Activated CD8-positive, alpha-beta T cell treated with anti-CD3 and anti-CD28 coated beads for 36 hours (primary cell): ENCODE measurements at regions not wholly inside any gene's neighbourhood (a gene's known extent, or its start where the extent isn't known, plus 50 kb on each side); places are given as distances from the start of the nearest gene placed in this dataset.

ENCODE experiments used
- ATAC-seq: fragments of 200-7000 bp; cut with Tn5 transposase; one replicate; pipeline ENCODE4 v1.10.0; 2021; ENCODE audit warnings: mild to moderate bottlenecking, moderate library complexity
- CTCF ChIA-PET: fragments of 350-600 bp; sonication (Branson Sonifier 250); formaldehyde crosslinking; loops from one replicate; lab custom pipeline; 2021; ENCODE audit warnings: antibody characterized with exemption; lab: Charles Lee
- POLR2A ChIA-PET: fragments of 350-600 bp; sonication (Branson Sonifier 250); formaldehyde crosslinking; loops from one replicate; lab custom pipeline; 2021; ENCODE audit warnings: antibody characterized with exemption; lab: Charles Lee
- DNase-seq: peaks from one replicate; pipeline ENCODE4 v3.0.0-alpha.2; 2020
- H3K27ac Mint-ChIP-seq: one replicate; pipeline ENCODE4 v1.8.0; 2021; ENCODE audit warnings: mild to moderate bottlenecking, mixed read lengths
- H3K27me3 Mint-ChIP-seq: one replicate; pipeline ENCODE4 v1.8.0; 2021; ENCODE audit warnings: mixed read lengths
- H3K36me3 Mint-ChIP-seq: one replicate; pipeline ENCODE4 v1.8.0; 2021; ENCODE audit warnings: low read depth, mixed read lengths
- H3K4me1 Mint-ChIP-seq: one replicate; pipeline ENCODE4 v1.8.0; 2021; ENCODE audit warnings: low read depth, mixed read lengths
- H3K4me3 Mint-ChIP-seq: one replicate; pipeline ENCODE4 v1.8.0; 2021; ENCODE audit warnings: mild to moderate bottlenecking, moderate library complexity, mixed read lengths
- H3K9me3 Mint-ChIP-seq: one replicate; pipeline ENCODE4 v1.8.0; 2021; ENCODE audit warnings: mixed read lengths
- intact Hi-C: fragments of 100-400 bp; cut with micrococcal nuclease; formaldehyde crosslinking; loops from one replicate; pipeline ENCODE4 v1.10.0; 2022
- TF ChIP-seq, protein P1 (sequence below): fragments of 200-600 bp; IDR thresholded peaks from one replicate; pipeline ENCODE4 v1.8.0; 2022; ENCODE audit warnings: antibody characterized with exemption, mild to moderate bottlenecking

GRCh38 chr14:21725250-21725649 is 51.6 kb upstream of the OR4E1 start:
- Mint-ChIP-seq H3K4me3 (no peak overlapping the region), H3K4me1 (peaks cover 6% of the 10 kb centered on the region), H3K27ac (no peak overlapping the region), H3K36me3 (no peaks in the 10 kb centered on the region), H3K9me3 (no peaks in the 10 kb centered on the region), H3K27me3 (peaks cover 24% of the 10 kb centered on the region)
- TF ChIP-seq, protein P1, sequence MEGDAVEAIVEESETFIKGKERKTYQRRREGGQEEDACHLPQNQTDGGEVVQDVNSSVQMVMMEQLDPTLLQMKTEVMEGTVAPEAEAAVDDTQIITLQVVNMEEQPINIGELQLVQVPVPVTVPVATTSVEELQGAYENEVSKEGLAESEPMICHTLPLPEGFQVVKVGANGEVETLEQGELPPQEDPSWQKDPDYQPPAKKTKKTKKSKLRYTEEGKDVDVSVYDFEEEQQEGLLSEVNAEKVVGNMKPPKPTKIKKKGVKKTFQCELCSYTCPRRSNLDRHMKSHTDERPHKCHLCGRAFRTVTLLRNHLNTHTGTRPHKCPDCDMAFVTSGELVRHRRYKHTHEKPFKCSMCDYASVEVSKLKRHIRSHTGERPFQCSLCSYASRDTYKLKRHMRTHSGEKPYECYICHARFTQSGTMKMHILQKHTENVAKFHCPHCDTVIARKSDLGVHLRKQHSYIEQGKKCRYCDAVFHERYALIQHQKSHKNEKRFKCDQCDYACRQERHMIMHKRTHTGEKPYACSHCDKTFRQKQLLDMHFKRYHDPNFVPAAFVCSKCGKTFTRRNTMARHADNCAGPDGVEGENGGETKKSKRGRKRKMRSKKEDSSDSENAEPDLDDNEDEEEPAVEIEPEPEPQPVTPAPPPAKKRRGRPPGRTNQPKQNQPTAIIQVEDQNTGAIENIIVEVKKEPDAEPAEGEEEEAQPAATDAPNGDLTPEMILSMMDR, result no peak
- DNase-seq, result no peak
- ChIA-PET POLR2A (no interaction called here), CTCF (interaction anchor here (1.5 to 6.5 kb wide), 2 partner anchors 9 to 16 kb away, joined by 8 to 83 read pairs; no protein-coding TSS in a partner anchor)
- ATAC-seq, result no peak
- intact Hi-C loops, result no loop called here

DNA sequence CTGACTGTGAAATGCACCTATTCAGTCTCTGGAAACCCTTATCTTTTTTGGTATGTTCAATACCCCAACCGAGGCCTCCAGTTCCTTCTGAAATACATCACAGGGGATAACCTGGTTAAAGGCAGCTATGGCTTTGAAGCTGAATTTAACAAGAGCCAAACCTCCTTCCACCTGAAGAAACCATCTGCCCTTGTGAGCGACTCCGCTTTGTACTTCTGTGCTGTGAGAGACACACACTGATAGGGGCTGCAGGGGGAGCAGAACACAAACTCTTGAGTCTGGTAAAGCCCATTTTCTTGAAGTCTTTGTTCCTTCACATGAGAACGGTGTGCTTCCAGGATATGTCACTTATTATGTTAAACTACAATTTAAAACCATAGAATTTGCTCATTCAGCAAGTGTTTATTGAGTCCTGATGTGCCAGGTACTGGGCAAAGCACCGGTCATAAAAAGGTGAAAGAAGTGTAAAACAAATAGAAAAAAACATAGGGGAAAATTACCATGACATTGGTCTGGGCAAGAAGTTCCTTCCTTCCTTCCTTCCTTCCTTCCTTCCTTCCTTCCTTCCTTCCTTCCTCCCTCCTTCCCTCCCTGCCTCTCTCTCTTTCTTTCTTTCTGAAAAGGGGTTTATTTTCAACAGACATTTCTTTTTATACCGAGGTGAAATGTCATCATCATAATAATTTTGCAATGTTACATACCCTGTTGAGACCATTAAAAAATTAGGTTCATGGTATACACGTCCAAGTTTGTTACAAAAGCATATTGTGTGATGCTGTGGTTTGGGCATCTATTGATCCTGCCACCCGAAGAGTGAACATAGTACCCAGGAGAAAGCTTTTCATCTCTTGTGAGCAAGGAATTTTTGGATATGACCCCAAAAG is 50.7 kb upstream of the OR4E1 start:
- intact Hi-C loops, result no loop called here
- no peak for ATAC-seq
- Mint-ChIP-seq H3K9me3 (no peaks in the 10 kb centered on the region), H3K36me3 (no peaks in the 10 kb centered on the region), H3K4me1 (no peaks in the 10 kb centered on the region), H3K27ac (peak overlapping the region; percentile 43), H3K4me3 (peak overlapping the region; percentile 71), H3K27me3 (peaks cover 27% of the 10 kb centered on the region)
- DNase-seq, result no peak
- CTCF ChIA-PET, result interaction anchor here (0.6 to 6.5 kb wide), 18 partner anchors 8 to 845 kb away, joined by 3 to 83 read pairs (median 4); partner anchors contain the start of gene OR10G3
- TF ChIP-seq, protein P1, result no peak
- POLR2A ChIA-PET, result interaction anchor here (0.6 to 1.7 kb wide), 3 partner anchors 12 to 877 kb away, joined by 3 to 5 read pairs (median 3); no protein-coding TSS in a partner anchor

- H3K4me1 Mint-ChIP-seq, result no peaks in the 10 kb centered on the region
- intact Hi-C loops, result no loop called here
- DNase-seq, result peak; percentile 68
- ATAC-seq, result peak; percentile 93
- TF ChIP-seq, protein P1, result peak; percentile 38
- POLR2A ChIA-PET, result interaction anchor here (1.5 to 1.7 kb wide), 2 partner anchors 11 to 778 kb away, joined by 3 to 5 read pairs; no protein-coding TSS in a partner anchor
- CTCF ChIA-PET, result interaction anchor here (0.6 to 6.5 kb wide), 23 partner anchors 8 to 846 kb away, joined by 3 to 83 read pairs (median 4); partner anchors contain the start of gene OR10G3
- peaks cover 29% of the 10 kb centered on the region for H3K27me3 Mint-ChIP-seq
- H3K9me3 Mint-ChIP-seq, result no peaks in the 10 kb centered on the region
- H3K36me3 Mint-ChIP-seq, result no peaks in the 10 kb centered on the region
- H3K27ac Mint-ChIP-seq, result peak overlapping the region; percentile 43
- peak overlapping the region; percentile 71 for H3K4me3 Mint-ChIP-seq
Observed at GRCh38 chr14:21723431-21724045, 49.9 kb upstream of the OR4E1 start.
